Natural killer cell treated with Interleukin-12 subunit alpha and Interleukin-12 subunit beta and Interleukin-15 and Interleukin-18, amount 100 ng/mL, for 72 hours (primary cell): ENCODE measurements at regions not wholly inside any gene's neighbourhood (a gene's known extent, or its start where the extent isn't known, plus 50 kb on each side); places are given as distances from the start of the nearest gene placed in this dataset.

Source experiments
- ATAC-seq, 2 donors: fragments of 150-1000 bp; cut with Tn5 transposase in 1 of 2; sonication (Bioruptor Pico), chemical (Tn5 transposase) in 1 of 2; 2 replicates each; pipeline ENCODE4 v1.10.0; 2021
- DNase-seq: peaks from one replicate; pipeline ENCODE4 v3.0.0; 2022; ENCODE audit warnings: low spot score
- H3K27ac Mint-ChIP-seq, 2 donors: 1 replicate in 1 of 2; 2 replicates in 1 of 2; pipeline ENCODE4 v1.8.0; 2022; ENCODE audit warnings: mixed read lengths in 2 of 2, mild to moderate bottlenecking in 1 of 2, moderate library complexity in 1 of 2
- H3K27me3 Mint-ChIP-seq, 2 donors: 1 replicate in 1 of 2; 2 replicates in 1 of 2; pipeline ENCODE4 v1.8.0; 2022; ENCODE audit warnings: mixed read lengths in 2 of 2
- H3K36me3 Mint-ChIP-seq: one replicate; pipeline ENCODE4 v1.8.0; 2022; ENCODE audit warnings: mixed read lengths
- H3K4me1 Mint-ChIP-seq, 2 donors: 1 replicate in 1 of 2; 2 replicates in 1 of 2; pipeline ENCODE4 v1.8.0; 2022; ENCODE audit warnings: low read depth in 2 of 2, mixed read lengths in 2 of 2, mild to moderate bottlenecking in 1 of 2
- H3K4me3 Mint-ChIP-seq: one replicate; pipeline ENCODE4 v1.8.0; 2022; ENCODE audit warnings: mixed read lengths
- H3K9me3 Mint-ChIP-seq: 2 replicates; pipeline ENCODE4 v1.8.0; 2022; ENCODE audit warnings: mixed read lengths

- Mint-ChIP-seq H3K27ac (no peak overlapping the region), H3K27me3 (no peaks in the 10 kb centered on the region), H3K36me3 (no peaks in the 10 kb centered on the region), H3K4me3 (no peak overlapping the region), H3K9me3 (no peaks in the 10 kb centered on the region), H3K4me1 (peaks cover 0 to 9% of the 10 kb centered on the region in 2 donors)
- ATAC-seq (no peak), DNase-seq (peak; percentile 52)
These were observed 137.0 kb downstream of the CPZ start for GRCh38 chr4:8729408-8730149.

DNA sequence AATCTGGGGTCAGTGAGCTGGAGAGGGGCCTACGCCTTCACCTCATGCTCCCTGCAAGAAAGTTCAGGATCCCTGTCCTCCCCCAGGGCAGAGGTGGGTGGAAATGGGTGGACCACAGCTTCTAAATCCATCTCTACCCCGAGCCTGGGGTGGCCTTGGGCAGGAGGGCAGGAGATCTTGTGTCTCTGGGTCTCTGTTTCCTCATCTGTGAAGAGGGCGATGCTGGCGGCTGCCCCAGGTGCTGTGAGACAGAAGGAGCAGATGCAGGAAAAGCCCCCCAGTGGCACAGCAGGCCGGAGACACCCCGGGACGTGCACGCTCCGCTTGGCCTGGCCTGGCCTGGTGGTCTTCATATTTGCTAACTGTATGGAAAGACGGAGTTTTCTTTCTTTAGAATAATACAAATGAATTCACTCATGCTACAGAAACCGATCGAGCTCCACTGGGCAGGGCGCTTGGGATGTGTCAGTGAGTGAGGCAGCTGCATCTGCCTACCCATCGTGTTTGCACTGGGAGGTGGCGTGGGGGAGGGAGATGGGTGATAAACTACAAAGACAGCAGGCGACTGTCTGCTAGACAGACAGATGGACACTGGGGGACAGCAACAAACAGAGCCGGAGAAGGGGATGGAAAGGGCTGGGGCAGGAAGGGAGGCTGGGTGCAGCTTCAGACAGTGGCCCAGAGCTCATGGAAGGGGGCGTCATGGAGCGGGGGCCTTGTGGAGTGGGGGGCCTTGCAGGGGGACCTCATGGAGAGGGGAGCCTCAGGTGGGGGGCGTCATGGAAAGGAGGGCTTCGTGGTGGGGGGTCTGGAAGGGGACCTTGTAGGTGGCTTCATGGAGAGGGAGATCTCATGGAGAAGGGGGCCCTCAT, 136.2 kb downstream of the CPZ start:
- peaks cover 0 to 9% of the 10 kb centered on the region in 2 donors for H3K4me1 Mint-ChIP-seq
- no peak overlapping the region for H3K4me3 Mint-ChIP-seq
- DNase-seq (peak; percentile 49), ATAC-seq (no peak)
- peaks cover 4 to 7% of the 10 kb centered on the region in 2 donors for H3K27me3 Mint-ChIP-seq
- H3K36me3 Mint-ChIP-seq, result no peaks in the 10 kb centered on the region
- no peak overlapping the region for H3K27ac Mint-ChIP-seq
- H3K9me3 Mint-ChIP-seq, result no peaks in the 10 kb centered on the region

- Mint-ChIP-seq H3K36me3 (no peaks in the 10 kb centered on the region), H3K4me1 (peaks cover 0 to 9% of the 10 kb centered on the region in 2 donors), H3K27ac (peak overlapping the region in 1 of 2 donors; percentile 81), H3K27me3 (peaks cover 4 to 8% of the 10 kb centered on the region in 2 donors), H3K9me3 (no peaks in the 10 kb centered on the region), H3K4me3 (no peak overlapping the region)
- ATAC-seq (peak in 1 of 2 donors; percentile 46), DNase-seq (peak; percentile 59)
These were observed 135.3 kb downstream of the CPZ start for GRCh38 chr4:8727546-8728510.

GRCh38 chr4:8727131-8727530, 134.6 kb downstream of the CPZ start:
- Mint-ChIP-seq H3K27ac (peak overlapping the region in 1 of 2 donors; percentile 81), H3K4me1 (peaks cover 0 to 9% of the 10 kb centered on the region in 2 donors), H3K4me3 (no peak overlapping the region), H3K27me3 (peaks cover 4 to 8% of the 10 kb centered on the region in 2 donors), H3K9me3 (no peaks in the 10 kb centered on the region), H3K36me3 (no peaks in the 10 kb centered on the region)
- ATAC-seq (no peak), DNase-seq (peak; percentile 39)

DNA sequence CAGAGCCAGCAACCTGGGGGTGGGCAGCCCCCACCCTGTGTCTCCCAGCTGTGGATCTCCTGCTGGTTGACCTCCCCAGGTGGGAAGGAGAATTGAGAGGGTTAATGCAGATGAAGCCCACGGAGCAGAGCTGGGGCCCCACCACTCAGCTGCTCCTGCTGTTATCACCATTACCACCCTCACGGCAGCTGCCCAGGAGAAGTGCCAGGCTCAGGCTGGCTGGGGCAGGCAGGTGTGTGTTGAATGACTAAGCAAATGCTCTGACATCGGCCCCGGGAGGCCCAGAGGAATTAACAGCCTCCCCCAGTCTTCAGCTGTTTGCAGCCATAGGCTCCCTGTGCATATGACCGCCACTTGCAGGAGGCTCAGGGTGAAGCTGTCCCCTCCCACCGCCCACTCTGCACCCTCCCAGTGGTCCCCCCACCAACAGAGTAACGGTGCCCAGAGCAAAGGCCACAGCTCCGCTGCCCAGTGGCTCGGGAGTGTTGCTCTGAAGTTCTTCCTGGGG, 133.8 kb downstream of the CPZ start:
- Mint-ChIP-seq H3K9me3 (no peaks in the 10 kb centered on the region), H3K4me3 (no peak overlapping the region), H3K27ac (no peak overlapping the region), H3K4me1 (peaks cover 0 to 9% of the 10 kb centered on the region in 2 donors), H3K27me3 (peaks cover 4 to 8% of the 10 kb centered on the region in 2 donors), H3K36me3 (no peaks in the 10 kb centered on the region)
- DNase-seq (peak; percentile 44), ATAC-seq (no peak)

DNA sequence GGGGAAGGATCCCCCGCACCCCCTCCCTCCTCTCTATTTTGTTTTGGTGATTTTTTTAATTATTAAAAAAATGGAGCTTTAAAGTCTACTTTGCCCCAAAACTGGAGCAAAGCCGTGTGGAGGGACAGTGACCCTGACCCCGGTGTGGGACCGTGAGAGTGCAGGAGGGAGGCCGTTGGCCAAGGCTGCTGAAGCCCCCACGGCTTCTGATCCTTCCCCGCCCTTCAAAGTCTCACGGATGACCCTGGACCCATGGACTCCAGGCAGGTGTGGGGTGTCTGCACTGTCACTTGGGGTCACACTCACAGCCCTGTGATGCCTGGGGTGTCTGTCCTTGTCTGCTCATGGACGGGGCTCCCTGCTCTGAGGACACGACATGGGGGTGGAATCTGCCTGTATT, 133.3 kb downstream of the CPZ start:
- Mint-ChIP-seq H3K27ac (no peak overlapping the region), H3K4me3 (no peak overlapping the region), H3K36me3 (no peaks in the 10 kb centered on the region), H3K9me3 (no peaks in the 10 kb centered on the region), H3K4me1 (peaks cover 0 to 9% of the 10 kb centered on the region in 2 donors), H3K27me3 (peaks cover 4 to 8% of the 10 kb centered on the region in 2 donors)
- ATAC-seq (no peak), DNase-seq (no peak)

DNA sequence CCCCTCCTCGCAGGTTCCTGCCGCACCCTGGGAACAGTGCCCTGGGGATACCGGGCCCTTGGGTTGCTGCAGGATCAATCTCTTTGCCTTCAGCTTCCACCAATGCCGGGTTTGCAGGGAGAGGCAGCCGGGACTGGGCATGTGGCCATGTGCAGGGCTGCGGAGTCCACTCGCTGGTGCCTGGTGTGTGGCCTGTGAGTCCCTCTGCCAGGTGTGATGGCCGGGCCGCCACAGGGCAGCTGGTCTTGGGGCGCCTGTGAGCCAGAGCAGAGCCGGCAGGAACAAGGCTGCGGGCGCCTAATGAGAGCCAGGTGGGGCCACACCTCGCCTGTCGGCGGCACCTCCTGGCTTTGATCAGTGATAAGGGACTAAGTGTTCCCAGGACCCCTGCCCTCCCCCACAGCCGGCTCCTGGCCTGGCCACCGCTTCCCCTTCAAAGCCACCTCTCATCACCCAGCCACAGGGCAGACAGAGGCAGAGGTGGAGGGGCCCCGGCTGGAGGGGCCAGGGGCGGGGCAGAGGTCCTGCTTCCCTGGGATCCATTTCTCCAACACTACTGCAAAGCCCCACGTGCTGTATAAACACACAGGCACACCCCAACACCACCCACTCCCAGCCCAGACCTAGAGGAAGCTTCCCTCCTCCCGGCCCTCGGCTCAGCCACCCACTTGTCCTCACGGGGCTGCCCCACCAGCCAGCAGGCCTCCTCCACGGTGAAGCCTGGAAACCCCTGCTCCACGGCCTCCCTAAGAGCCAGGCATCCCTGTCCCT, 132.7 kb downstream of the CPZ start:
- no peak overlapping the region for H3K4me3 Mint-ChIP-seq
- H3K27ac Mint-ChIP-seq, result no peak overlapping the region
- peak; percentile 40 for DNase-seq
- H3K4me1 Mint-ChIP-seq, result peaks cover 0 to 9% of the 10 kb centered on the region in 2 donors
- H3K27me3 Mint-ChIP-seq, result peaks cover 4 to 8% of the 10 kb centered on the region in 2 donors
- H3K9me3 Mint-ChIP-seq, result no peaks in the 10 kb centered on the region
- H3K36me3 Mint-ChIP-seq, result no peaks in the 10 kb centered on the region
- ATAC-seq, result no peak

- ATAC-seq, result no peak
- Mint-ChIP-seq H3K27me3 (peaks cover 7 to 8% of the 10 kb centered on the region in 2 donors), H3K9me3 (no peaks in the 10 kb centered on the region), H3K27ac (no peak overlapping the region), H3K4me3 (no peak overlapping the region), H3K36me3 (no peaks in the 10 kb centered on the region), H3K4me1 (peaks cover 0 to 9% of the 10 kb centered on the region in 2 donors)
- peak; percentile 49 for DNase-seq
These were observed 132.0 kb downstream of the CPZ start for GRCh38 chr4:8724436-8725070.

DNA sequence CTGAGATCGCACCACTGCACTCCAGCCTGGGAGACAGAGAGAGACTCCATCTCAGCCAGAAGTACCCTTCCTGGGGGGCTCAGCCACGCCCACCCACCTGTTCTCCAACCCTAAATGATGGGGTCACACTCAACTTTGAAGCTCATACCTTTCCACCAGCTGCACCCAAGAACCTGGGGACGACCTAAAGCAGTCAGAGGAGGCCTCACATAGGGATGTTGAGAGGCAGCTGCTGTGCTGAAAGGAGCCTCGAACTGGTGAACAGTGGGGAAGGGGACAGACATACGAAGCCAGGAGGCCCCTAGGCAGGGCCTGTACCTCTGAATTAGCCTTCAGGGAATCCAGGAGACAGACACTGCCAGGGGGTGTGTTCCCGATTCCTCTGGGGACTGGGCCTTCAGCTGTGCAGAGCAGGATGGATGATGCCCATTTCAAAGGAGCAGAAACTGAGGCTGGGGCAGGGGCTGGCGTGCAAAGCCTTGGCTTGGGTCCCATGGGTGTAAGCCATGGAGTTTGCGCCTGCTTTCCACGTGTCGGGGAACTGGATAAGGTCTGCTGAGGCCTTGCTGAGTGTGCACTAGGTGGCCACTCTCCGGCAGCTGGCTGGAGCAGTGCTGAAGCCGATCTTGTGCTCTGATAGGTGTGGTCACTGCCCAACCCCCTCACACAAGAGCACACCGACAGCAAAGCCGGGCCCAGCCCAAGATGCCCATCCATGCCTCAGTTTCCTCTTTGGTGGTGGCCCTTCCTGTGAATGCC, 130.8 kb downstream of the CPZ start:
- Mint-ChIP-seq H3K27ac (no peak overlapping the region), H3K27me3 (peaks cover 8% of the 10 kb centered on the region in 2 donors), H3K4me1 (peaks cover 0 to 9% of the 10 kb centered on the region in 2 donors), H3K36me3 (no peaks in the 10 kb centered on the region), H3K4me3 (no peak overlapping the region), H3K9me3 (no peaks in the 10 kb centered on the region)
- DNase-seq (peak; percentile 22), ATAC-seq (peak in 1 of 2 donors; percentile 4)

DNA sequence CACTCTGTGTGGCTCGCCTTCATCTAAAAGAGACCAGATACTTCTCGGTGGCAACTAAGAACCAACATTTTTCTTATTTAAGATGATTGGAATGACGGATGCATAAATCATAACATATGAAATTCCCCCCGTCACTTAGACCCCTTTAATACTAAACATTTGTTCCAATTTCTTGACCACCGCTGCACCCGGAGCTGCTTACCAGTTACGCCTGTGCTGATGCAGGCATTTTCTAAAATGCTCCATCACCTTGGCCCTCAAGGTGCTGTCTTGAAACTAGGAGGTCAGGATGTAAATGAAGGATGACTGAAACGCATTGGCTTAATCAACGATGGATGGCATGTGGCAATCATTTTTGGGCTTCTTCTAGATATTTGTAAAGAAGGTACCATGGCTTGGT, 130.0 kb downstream of the CPZ start:
- DNase-seq (peak; percentile 12), ATAC-seq (no peak)
- Mint-ChIP-seq H3K9me3 (no peaks in the 10 kb centered on the region), H3K4me1 (peaks cover 0 to 4% of the 10 kb centered on the region in 2 donors), H3K27ac (no peak overlapping the region), H3K36me3 (no peaks in the 10 kb centered on the region), H3K27me3 (peaks cover 10 to 11% of the 10 kb centered on the region in 2 donors), H3K4me3 (no peak overlapping the region)

DNA sequence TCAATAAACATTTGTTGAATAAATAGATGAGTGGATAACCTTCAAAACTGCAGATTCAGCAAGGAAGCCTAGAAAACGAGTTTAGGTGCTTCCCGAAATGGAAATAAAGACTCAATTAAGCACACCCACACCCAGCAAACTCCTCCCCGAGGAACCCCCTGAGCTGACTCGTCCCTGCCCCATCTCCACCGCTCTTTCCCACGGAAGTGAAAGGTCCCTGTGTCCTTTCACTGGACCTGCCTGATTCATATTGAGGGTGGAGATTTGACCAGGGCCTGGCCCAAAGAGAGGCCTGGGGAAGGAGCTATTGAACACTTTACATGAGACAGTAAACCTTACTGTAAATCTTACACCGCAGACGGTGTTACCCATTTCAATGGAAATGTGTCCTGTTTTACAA, 129.1 kb downstream of the CPZ start:
- no peaks in the 10 kb centered on the region for H3K4me1 Mint-ChIP-seq
- no peaks in the 10 kb centered on the region for H3K9me3 Mint-ChIP-seq
- DNase-seq (peak; percentile 13), ATAC-seq (no peak)
- H3K27me3 Mint-ChIP-seq, result peaks cover 13 to 21% of the 10 kb centered on the region in 2 donors
- no peak overlapping the region for H3K4me3 Mint-ChIP-seq
- no peaks in the 10 kb centered on the region for H3K36me3 Mint-ChIP-seq
- H3K27ac Mint-ChIP-seq, result no peak overlapping the region

DNA sequence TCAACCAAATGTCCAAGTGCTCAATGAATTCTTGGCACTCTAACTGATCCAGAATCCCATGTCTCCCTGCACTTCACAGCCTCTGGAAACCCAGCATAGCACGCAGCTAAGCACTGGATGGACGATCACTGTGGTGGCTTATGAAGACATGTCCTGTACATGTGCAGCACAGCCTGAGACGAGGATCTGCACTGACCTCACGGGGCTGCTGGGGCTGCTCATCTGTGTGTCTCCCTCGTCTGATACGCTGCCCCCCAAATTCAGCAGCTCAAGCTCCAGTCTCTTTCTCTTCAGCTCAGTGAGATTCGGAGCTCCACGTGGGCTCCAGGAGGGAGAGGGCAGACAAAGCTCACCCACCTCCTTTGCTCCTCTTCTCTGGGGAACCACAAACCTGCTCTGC, 126.9 kb downstream of the CPZ start:
- ATAC-seq, result peak in 1 of 2 donors; percentile 43
- DNase-seq, result peak; percentile 15
- H3K4me3 Mint-ChIP-seq, result no peak overlapping the region
- H3K4me1 Mint-ChIP-seq, result no peaks in the 10 kb centered on the region
- no peak overlapping the region for H3K27ac Mint-ChIP-seq
- H3K36me3 Mint-ChIP-seq, result no peaks in the 10 kb centered on the region
- H3K27me3 Mint-ChIP-seq, result peaks cover 13 to 21% of the 10 kb centered on the region in 2 donors
- peaks cover 4% of the 10 kb centered on the region for H3K9me3 Mint-ChIP-seq
